ENCODE measurements at regions not wholly inside any gene's neighbourhood (a gene's known extent, or its start where the extent isn't known, plus 50 kb on each side); places are given as distances from the start of the nearest gene placed in this dataset.

DNA sequence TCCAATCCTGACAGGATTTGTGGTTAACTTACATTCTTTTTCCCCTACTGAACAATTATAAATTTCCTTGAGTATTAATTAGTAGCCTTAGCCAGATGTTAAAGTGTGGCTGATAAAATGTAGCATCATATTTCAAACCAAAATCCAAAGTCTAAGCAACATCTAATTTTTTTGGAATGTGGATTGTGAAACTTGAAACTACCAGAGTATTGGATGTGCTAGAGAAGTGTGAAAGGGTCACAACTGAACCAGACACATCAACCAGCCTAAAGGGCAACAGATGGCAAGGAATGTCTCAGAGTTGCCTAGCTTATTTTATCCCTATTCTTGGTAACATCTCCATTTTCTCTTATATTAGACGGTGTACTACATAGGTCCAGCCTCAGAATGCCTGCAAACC, 153.1 kb upstream of the DCN start:
- DNase-seq (no peak), ATAC-seq (ENCODE audit: insufficient read depth, low read depth) (no peak)
- Histone ChIP-seq H3K27ac (ENCODE audit: low read length) (no peak overlapping the region), H3K9me3 (ENCODE audit: insufficient read depth, low read length, severe bottlenecking) (no peaks in the 10 kb centered on the region), H3K9ac (ENCODE audit: low read depth, low read length) (no peak overlapping the region), H4K20me1 (ENCODE audit: insufficient read depth, low read length) (no peaks in the 10 kb centered on the region), H2AFZ (ENCODE audit: low read depth, low read length) (no peak overlapping the region), H3K4me2 (ENCODE audit: insufficient read depth, low read length) (no peak overlapping the region), H3K27me3 (ENCODE audit: insufficient read depth, low read length, poor library complexity) (no peaks in the 10 kb centered on the region), H3K4me3 (ENCODE audit: low read depth in 1 of 2, low read length in 2 of 2) (no peak overlapping the region), H3K4me1 (ENCODE audit: insufficient read depth, low read length) (no peaks in the 10 kb centered on the region), H3K79me2 (ENCODE audit: insufficient read depth, low read length) (no peaks in the 10 kb centered on the region), H3K36me3 (ENCODE audit: insufficient read depth, low read length) (no peaks in the 10 kb centered on the region)
- TF ChIP-seq, protein P1, sequence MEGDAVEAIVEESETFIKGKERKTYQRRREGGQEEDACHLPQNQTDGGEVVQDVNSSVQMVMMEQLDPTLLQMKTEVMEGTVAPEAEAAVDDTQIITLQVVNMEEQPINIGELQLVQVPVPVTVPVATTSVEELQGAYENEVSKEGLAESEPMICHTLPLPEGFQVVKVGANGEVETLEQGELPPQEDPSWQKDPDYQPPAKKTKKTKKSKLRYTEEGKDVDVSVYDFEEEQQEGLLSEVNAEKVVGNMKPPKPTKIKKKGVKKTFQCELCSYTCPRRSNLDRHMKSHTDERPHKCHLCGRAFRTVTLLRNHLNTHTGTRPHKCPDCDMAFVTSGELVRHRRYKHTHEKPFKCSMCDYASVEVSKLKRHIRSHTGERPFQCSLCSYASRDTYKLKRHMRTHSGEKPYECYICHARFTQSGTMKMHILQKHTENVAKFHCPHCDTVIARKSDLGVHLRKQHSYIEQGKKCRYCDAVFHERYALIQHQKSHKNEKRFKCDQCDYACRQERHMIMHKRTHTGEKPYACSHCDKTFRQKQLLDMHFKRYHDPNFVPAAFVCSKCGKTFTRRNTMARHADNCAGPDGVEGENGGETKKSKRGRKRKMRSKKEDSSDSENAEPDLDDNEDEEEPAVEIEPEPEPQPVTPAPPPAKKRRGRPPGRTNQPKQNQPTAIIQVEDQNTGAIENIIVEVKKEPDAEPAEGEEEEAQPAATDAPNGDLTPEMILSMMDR (IDR thresholded peaks at IDR 0.05; ENCODE audit: borderline replicate concordance, extremely low read depth, low read length, poor library complexity, severe bottlenecking): no peak
- no peak for TF ChIP-seq EZH2 (IDR thresholded peaks at IDR 0.05; ENCODE audit: borderline replicate concordance, low read depth, low read length, severe bottlenecking)

DNA sequence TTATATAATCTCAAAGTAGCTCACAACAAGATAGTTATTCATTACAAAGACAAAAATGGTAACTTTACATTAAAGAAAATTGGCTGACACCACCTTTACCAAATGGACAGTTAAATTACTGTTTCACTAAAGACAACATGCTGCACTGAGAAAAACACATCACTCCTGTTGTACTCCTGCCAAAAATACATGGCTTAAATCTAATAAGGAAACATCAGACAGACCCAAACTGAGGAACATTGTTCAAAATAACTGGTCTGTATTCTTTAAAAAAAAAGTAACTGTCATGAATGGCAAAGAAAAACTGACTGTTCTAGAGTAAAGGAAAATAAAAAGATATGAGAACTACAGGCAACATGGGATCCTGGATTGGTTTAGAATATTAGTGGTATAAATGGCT, 151.3 kb upstream of the DCN start:
- TF ChIP-seq, protein P1 (IDR thresholded peaks at IDR 0.05; ENCODE audit: borderline replicate concordance, extremely low read depth, low read length, poor library complexity, severe bottlenecking): no peak
- no peak for TF ChIP-seq EZH2 (IDR thresholded peaks at IDR 0.05; ENCODE audit: borderline replicate concordance, low read depth, low read length, severe bottlenecking)
- Histone ChIP-seq H3K4me3 (ENCODE audit: low read depth in 1 of 2, low read length in 2 of 2) (no peak overlapping the region), H3K4me2 (ENCODE audit: insufficient read depth, low read length) (no peak overlapping the region), H4K20me1 (ENCODE audit: insufficient read depth, low read length) (no peaks in the 10 kb centered on the region), H3K4me1 (ENCODE audit: insufficient read depth, low read length) (no peaks in the 10 kb centered on the region), H2AFZ (ENCODE audit: low read depth, low read length) (no peak overlapping the region), H3K79me2 (ENCODE audit: insufficient read depth, low read length) (no peaks in the 10 kb centered on the region), H3K9ac (ENCODE audit: low read depth, low read length) (no peak overlapping the region), H3K27me3 (ENCODE audit: insufficient read depth, low read length, poor library complexity) (no peaks in the 10 kb centered on the region), H3K27ac (ENCODE audit: low read length) (no peak overlapping the region), H3K9me3 (ENCODE audit: insufficient read depth, low read length, severe bottlenecking) (no peaks in the 10 kb centered on the region), H3K36me3 (ENCODE audit: insufficient read depth, low read length) (no peaks in the 10 kb centered on the region)
- ATAC-seq (ENCODE audit: insufficient read depth, low read depth) (no peak), DNase-seq (no peak)

DNA sequence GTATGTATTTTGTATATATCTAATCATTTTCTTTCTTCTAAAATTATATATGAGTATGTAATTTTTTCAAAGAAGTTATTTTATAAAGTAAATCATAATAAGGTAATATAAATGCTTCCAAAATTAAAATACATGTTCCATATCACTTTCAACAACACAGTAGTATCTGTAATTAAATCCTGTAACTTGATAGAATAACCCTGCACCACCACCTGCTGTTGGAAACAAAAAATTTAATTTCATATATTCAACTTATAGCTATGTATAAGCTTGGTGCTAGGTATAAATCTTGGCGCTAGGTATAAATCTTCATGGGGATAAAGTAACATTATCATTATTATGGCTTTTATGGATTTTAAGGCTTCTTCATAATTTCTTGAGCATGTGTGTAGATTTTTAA, 149.7 kb upstream of the DCN start:
- Histone ChIP-seq H3K4me1 (ENCODE audit: insufficient read depth, low read length) (no peaks in the 10 kb centered on the region), H2AFZ (ENCODE audit: low read depth, low read length) (no peak overlapping the region), H3K4me3 (ENCODE audit: low read depth in 1 of 2, low read length in 2 of 2) (no peak overlapping the region), H3K27me3 (ENCODE audit: insufficient read depth, low read length, poor library complexity) (no peaks in the 10 kb centered on the region), H3K9me3 (ENCODE audit: insufficient read depth, low read length, severe bottlenecking) (no peaks in the 10 kb centered on the region), H3K79me2 (ENCODE audit: insufficient read depth, low read length) (no peaks in the 10 kb centered on the region), H3K4me2 (ENCODE audit: insufficient read depth, low read length) (no peak overlapping the region), H3K27ac (ENCODE audit: low read length) (no peak overlapping the region), H3K9ac (ENCODE audit: low read depth, low read length) (no peak overlapping the region), H3K36me3 (ENCODE audit: insufficient read depth, low read length) (no peaks in the 10 kb centered on the region), H4K20me1 (ENCODE audit: insufficient read depth, low read length) (no peaks in the 10 kb centered on the region)
- no peak for TF ChIP-seq EZH2 (IDR thresholded peaks at IDR 0.05; ENCODE audit: borderline replicate concordance, low read depth, low read length, severe bottlenecking)
- TF ChIP-seq, protein P1 (IDR thresholded peaks at IDR 0.05; ENCODE audit: borderline replicate concordance, extremely low read depth, low read length, poor library complexity, severe bottlenecking): no peak
- no peak for ATAC-seq (ENCODE audit: insufficient read depth, low read depth)
- DNase-seq: no peak

DNA sequence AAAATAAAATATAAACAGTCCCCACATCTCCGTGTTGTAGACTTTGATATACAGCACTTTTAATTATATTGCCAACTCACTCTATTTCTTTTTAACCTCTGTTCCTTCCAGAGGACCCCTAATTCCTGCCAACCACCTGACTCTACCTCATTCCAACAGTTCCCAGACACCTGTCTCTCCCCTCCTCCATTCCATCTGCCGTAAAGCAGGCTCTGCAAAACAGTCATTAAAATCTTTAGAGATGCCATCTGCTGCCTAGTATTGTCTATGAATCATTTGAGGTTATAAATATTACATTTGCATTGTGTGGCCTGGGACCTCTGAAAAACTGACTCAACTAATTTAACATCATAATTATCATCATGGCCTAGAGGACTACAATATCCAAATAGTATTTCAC, 148.8 kb upstream of the DCN start:
- ATAC-seq (ENCODE audit: insufficient read depth, low read depth): no peak
- Histone ChIP-seq H3K36me3 (ENCODE audit: insufficient read depth, low read length) (no peaks in the 10 kb centered on the region), H3K4me3 (ENCODE audit: low read depth in 1 of 2, low read length in 2 of 2) (no peak overlapping the region), H2AFZ (ENCODE audit: low read depth, low read length) (no peak overlapping the region), H3K4me2 (ENCODE audit: insufficient read depth, low read length) (no peak overlapping the region), H3K9me3 (ENCODE audit: insufficient read depth, low read length, severe bottlenecking) (no peaks in the 10 kb centered on the region), H3K79me2 (ENCODE audit: insufficient read depth, low read length) (no peaks in the 10 kb centered on the region), H3K27me3 (ENCODE audit: insufficient read depth, low read length, poor library complexity) (no peaks in the 10 kb centered on the region), H3K4me1 (ENCODE audit: insufficient read depth, low read length) (no peaks in the 10 kb centered on the region), H4K20me1 (ENCODE audit: insufficient read depth, low read length) (no peaks in the 10 kb centered on the region), H3K27ac (ENCODE audit: low read length) (no peak overlapping the region), H3K9ac (ENCODE audit: low read depth, low read length) (no peak overlapping the region)
- no peak for DNase-seq
- TF ChIP-seq, protein P1 (IDR thresholded peaks at IDR 0.05; ENCODE audit: borderline replicate concordance, extremely low read depth, low read length, poor library complexity, severe bottlenecking): no peak
- no peak for TF ChIP-seq EZH2 (IDR thresholded peaks at IDR 0.05; ENCODE audit: borderline replicate concordance, low read depth, low read length, severe bottlenecking)
